GM12872 (cell line): ENCODE measurements at regions not wholly inside any gene's neighbourhood (a gene's known extent, or its start where the extent isn't known, plus 50 kb on each side); places are given as distances from the start of the nearest gene placed in this dataset.

ENCODE experiments used
- TF ChIP-seq, protein P1 (sequence below): IDR thresholded peaks from 3 replicates; pipeline ENCODE4 v1.5.1; 2011; ENCODE audit warnings: low read depth, mild to moderate bottlenecking, low read length, moderate library complexity; ENCODE audit not compliant: insufficient read depth

- TF ChIP-seq, protein P1, sequence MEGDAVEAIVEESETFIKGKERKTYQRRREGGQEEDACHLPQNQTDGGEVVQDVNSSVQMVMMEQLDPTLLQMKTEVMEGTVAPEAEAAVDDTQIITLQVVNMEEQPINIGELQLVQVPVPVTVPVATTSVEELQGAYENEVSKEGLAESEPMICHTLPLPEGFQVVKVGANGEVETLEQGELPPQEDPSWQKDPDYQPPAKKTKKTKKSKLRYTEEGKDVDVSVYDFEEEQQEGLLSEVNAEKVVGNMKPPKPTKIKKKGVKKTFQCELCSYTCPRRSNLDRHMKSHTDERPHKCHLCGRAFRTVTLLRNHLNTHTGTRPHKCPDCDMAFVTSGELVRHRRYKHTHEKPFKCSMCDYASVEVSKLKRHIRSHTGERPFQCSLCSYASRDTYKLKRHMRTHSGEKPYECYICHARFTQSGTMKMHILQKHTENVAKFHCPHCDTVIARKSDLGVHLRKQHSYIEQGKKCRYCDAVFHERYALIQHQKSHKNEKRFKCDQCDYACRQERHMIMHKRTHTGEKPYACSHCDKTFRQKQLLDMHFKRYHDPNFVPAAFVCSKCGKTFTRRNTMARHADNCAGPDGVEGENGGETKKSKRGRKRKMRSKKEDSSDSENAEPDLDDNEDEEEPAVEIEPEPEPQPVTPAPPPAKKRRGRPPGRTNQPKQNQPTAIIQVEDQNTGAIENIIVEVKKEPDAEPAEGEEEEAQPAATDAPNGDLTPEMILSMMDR: no peak
Measured at GRCh38 chr11:112583261-112583893, 322.7 kb upstream of the PLET1 start.

- TF ChIP-seq, protein P1: peak; percentile 50
Measured at GRCh38 chr11:112584672-112585071, 324.0 kb upstream of the PLET1 start.

DNA sequence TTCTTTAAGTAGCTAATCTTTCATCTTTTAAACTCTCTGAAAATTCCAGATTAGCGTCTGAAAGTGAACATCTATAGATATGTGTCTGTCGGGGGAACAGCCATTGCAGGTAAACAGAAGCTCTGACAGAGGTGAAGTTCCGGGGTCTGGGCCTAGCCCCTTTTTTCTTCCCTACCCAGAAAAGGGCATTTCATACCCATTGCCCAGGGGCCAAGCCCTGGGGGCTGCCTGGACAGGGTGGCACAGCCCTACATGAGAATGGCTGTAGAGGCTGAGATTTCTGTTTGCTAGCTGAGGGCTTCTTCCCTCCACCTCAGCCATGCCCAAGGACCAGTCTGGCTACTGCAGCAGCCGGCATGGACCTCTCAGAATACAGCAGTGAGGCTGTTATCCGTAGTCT lies 327.0 kb upstream of the PLET1 start:
- TF ChIP-seq, protein P1: no peak

DNA sequence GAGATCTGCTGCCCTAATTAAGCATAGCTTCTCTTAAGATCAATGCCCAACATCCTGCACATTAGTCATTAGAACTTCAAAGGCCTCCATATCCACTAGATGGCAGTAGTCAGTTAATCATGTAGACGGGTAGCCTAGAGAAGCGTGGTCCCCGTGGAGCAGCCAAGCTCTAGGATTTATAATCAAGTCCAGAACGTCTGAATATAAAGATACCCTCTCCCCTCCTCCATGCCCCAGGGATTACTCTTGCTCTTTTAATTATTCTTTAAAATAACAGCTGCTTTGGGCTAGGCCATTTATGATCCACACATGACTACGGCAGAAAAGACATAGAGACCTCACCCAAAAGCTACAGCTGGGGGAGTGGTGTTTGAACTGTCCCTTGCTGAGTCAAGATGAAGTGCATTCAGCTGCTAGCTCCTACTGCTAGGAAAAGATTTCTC lies 327.6 kb upstream of the PLET1 start:
- TF ChIP-seq, protein P1: peak; percentile 64

DNA sequence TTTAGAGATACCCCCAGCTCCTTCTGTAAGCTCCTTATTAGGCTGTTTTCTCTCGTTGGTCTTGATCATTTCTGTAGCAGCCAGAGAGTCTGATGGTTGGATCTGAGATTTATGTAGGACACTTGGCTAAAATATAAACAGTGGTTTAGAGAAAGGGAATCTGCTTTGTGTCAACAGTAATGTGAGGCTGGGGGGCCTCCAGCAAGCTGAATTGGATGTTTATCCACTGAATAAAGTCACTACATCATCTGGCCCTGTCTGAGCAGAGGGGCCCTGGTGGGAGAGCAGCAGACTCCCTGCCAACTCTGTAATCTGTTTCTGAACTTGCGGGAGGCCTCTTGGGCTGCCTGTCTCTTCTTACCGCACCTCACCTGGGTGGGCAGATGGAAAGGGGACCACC lies 328.5 kb upstream of the PLET1 start:
- TF ChIP-seq, protein P1: no peak

GRCh38 chr11:112590764-112591163 lies 330.1 kb upstream of the PLET1 start:
- TF ChIP-seq, protein P1: no peak

- TF ChIP-seq, protein P1: no peak
Measured at GRCh38 chr11:112593440-112593839, 332.8 kb upstream of the PLET1 start.
